Endothelial cell of umbilical vein (primary cell): ENCODE measurements at regions not wholly inside any gene's neighbourhood (a gene's known extent, or its start where the extent isn't known, plus 50 kb on each side); places are given as distances from the start of the nearest gene placed in this dataset.

Experiments
- BruUV-seq: library from RNA; stranded (reverse); fragments of 400-500 nt; replicated peaks from 2 replicates; lab custom pipeline; 2021; lab: Mats Ljungman, UMichigan
- CTCF ChIA-PET: fragments of 300-600, 350-600 bp; sonication (Branson Sonifier 250); formaldehyde crosslinking; loops from one replicate; lab custom pipeline; 2021; ENCODE audit warnings: antibody characterized with exemption, inconsistent platforms; lab: Charles Lee
- POLR2A ChIA-PET: fragments of 300-600, 350-600 bp; sonication (Branson Sonifier 250); formaldehyde crosslinking; loops from one replicate; lab custom pipeline; 2021; ENCODE audit warnings: antibody characterized with exemption, inconsistent platforms; lab: Charles Lee
- DNase-seq: peaks from one replicate; pipeline ENCODE4 v3.0.0-alpha.2; 2011; ENCODE audit warnings: low read depth, low spot score
- FAIRE-seq: peaks from 2 replicates; lab custom pipeline; 2011; peaks lifted over from hg19 to GRCh38; lab: Jason Lieb, UNC
- H2AFZ ChIP-seq: 2 replicates; pipeline ENCODE4 v1.6.0; 2012; ENCODE audit warnings: low read depth, low read length, control low read depth, inconsistent platforms
- H3K27ac ChIP-seq: 2 replicates; pipeline ENCODE4 v1.5.1; 2011; ENCODE audit warnings: low read depth, mild to moderate bottlenecking, control low read depth, low read length, moderate library complexity; ENCODE audit not compliant: insufficient read depth
- H3K27me3 ChIP-seq, 2 experiments: 2 replicates each; pipeline versions ENCODE4 v1.6.0 to v1.6.1; 2011; ENCODE audit warnings: low read length in 2 of 2, mixed read lengths in 1 of 2; ENCODE audit not compliant: control insufficient read depth in 2 of 2, insufficient read depth in 2 of 2
- H3K36me3 ChIP-seq, 2 experiments: 2 replicates in 1 of 2; 3 replicates in 1 of 2; pipeline ENCODE4 v1.5.1; 2011; ENCODE audit warnings: low read length in 2 of 2, mild to moderate bottlenecking in 1 of 2, moderate library complexity in 1 of 2; ENCODE audit not compliant: control insufficient read depth in 2 of 2, insufficient read depth in 2 of 2; ENCODE audit errors: extremely low read depth in 1 of 2
- H3K4me1 ChIP-seq: 3 replicates; pipeline ENCODE4 v1.5.1; 2011; ENCODE audit warnings: mild to moderate bottlenecking, low read length; ENCODE audit not compliant: control insufficient read depth, insufficient read depth; ENCODE audit errors: extremely low read depth
- H3K4me2 ChIP-seq: 2 replicates; pipeline ENCODE4 v1.6.1; 2011; ENCODE audit warnings: low read length, control low read depth, mixed read lengths; ENCODE audit not compliant: insufficient read depth
- H3K4me3 ChIP-seq, 3 experiments: fragments of 200-600 bp in 1 of 3; sonication (generic), shearing (Covaris generic) in 1 of 3; replicated peaks in 1 of 3; 2 replicates each; pipeline ENCODE4 v1.5.1; 2011 to 2016; ENCODE audit warnings: control low read depth in 3 of 3, low read length in 3 of 3, mild to moderate bottlenecking in 2 of 3, inconsistent platforms in 1 of 3, low read depth in 1 of 3, moderate library complexity in 1 of 3; ENCODE audit not compliant: insufficient read depth in 1 of 3
- H3K79me2 ChIP-seq: 2 replicates; pipeline ENCODE4 v1.6.0; 2012; ENCODE audit warnings: low read length, inconsistent platforms; ENCODE audit not compliant: control insufficient read depth, insufficient read depth
- H3K9ac ChIP-seq: replicated peaks from 2 replicates; pipeline ENCODE3; 2011; ENCODE audit warnings: low read length, control low read depth; ENCODE audit not compliant: insufficient read depth; ENCODE audit errors: extremely low read depth
- H3K9me1 ChIP-seq: replicated peaks from 3 replicates; pipeline ENCODE4 v1.6.0; 2011; ENCODE audit warnings: mild to moderate bottlenecking, low read length; ENCODE audit not compliant: control insufficient read depth, insufficient read depth; ENCODE audit errors: extremely low read depth
- H3K9me3 ChIP-seq: replicated peaks from 2 replicates; pipeline ENCODE4 v1.5.1; 2012; ENCODE audit warnings: low read length, inconsistent platforms; ENCODE audit not compliant: control insufficient read depth, insufficient read depth
- H4K20me1 ChIP-seq: replicated peaks from 2 replicates; pipeline ENCODE3; 2011; ENCODE audit warnings: mild to moderate bottlenecking, low read length; ENCODE audit not compliant: control insufficient read depth, insufficient read depth; ENCODE audit errors: extremely low read depth
- EZH2 ChIP-seq: IDR thresholded peaks from 2 replicates; pipeline ENCODE4 v1.6.1; 2012; ENCODE audit warnings: borderline replicate concordance, low read depth, mild to moderate bottlenecking, moderate library complexity, low read length, inconsistent platforms; ENCODE audit not compliant: severe bottlenecking
- FOS ChIP-seq: IDR thresholded peaks from 2 replicates; pipeline ENCODE4 v1.6.1; 2011; ENCODE audit warnings: mild to moderate bottlenecking, low read length, moderate library complexity, borderline replicate concordance; ENCODE audit not compliant: insufficient read depth
- GATA2 ChIP-seq: IDR thresholded peaks from 2 replicates; pipeline ENCODE4 v1.7.0; 2011; ENCODE audit warnings: low read depth, mild to moderate bottlenecking, moderate library complexity, mixed read lengths, low read length; ENCODE audit not compliant: insufficient read length, insufficient read depth
- JUN ChIP-seq: IDR thresholded peaks from 2 replicates; pipeline ENCODE4 v1.6.1; 2011; ENCODE audit warnings: borderline replicate concordance, low read depth; ENCODE audit not compliant: insufficient read length, insufficient read depth
- MYC ChIP-seq: IDR thresholded peaks from one replicate; pipeline ENCODE4 v1.6.1; 2011; ENCODE audit warnings: mild to moderate bottlenecking, low read depth, low read length
- POLR2A ChIP-seq: IDR thresholded peaks from 2 replicates; pipeline ENCODE4 v1.6.1; 2012; ENCODE audit warnings: low read depth, mild to moderate bottlenecking, control low read depth, low read length
- POLR2AphosphoS5 ChIP-seq: IDR thresholded peaks from 2 replicates; pipeline ENCODE4 v1.6.1; 2012; ENCODE audit warnings: low read depth, mild to moderate bottlenecking, control low read depth, low read length, moderate library complexity; ENCODE audit not compliant: insufficient read depth
- dilution Hi-C: fragments of 300-500 bp; cut with MboI; formaldehyde crosslinking; loops from one replicate; pipeline ENCODE4 v1.15.0; 2019; ENCODE audit warnings: low sequenced_read_pairs; ENCODE audit not compliant: extremely low pct_ligation_motif_present
- intact Hi-C: fragments of 100-400 bp; cut with micrococcal nuclease; formaldehyde crosslinking; loops from one replicate; pipeline ENCODE4 v1.10.0; 2022
- TF ChIP-seq, protein P1 (sequence below), 2 donors: IDR thresholded peaks; 1 replicate in 1 of 2; 2 replicates in 1 of 2; pipeline ENCODE4 v1.5.1; 2011; ENCODE audit warnings: low read length in 2 of 2, mild to moderate bottlenecking in 2 of 2, moderate library complexity in 2 of 2, control low read depth in 1 of 2, inconsistent platforms in 1 of 2, low read depth in 1 of 2; ENCODE audit not compliant: insufficient read depth in 1 of 2; ENCODE audit errors: extremely low read depth in 1 of 2
- TF ChIP-seq, protein P2 (sequence below): IDR thresholded peaks from 2 replicates; pipeline ENCODE4 v1.6.1; 2011; ENCODE audit not compliant: insufficient read depth, insufficient read length

DNA sequence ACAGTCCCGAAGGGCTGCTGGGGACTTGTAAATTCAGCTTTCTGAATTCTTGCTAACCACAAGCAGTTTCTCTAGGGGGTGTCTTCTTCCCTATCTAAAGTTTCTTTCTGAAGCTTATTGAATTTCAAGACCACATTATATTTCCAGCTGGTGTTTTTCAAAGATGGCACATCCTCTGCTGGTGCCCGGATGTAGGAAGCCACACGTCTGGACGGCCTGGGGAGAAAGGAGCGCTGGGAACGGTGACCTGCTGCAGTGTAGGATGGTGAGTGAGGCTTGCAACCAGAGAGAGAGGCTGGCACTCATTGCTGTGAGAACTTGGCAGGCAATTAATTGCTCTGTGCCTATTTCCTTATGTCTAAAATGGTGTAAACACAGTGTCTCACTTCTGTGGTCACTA, 776.4 kb downstream of the TYW1 start:
- CTCF ChIA-PET: no interaction called here
- no peak overlapping the region for H3K9ac ChIP-seq
- peaks cover 7% of the 10 kb centered on the region for H3K9me3 ChIP-seq
- dilution Hi-C loops (no loop called here), intact Hi-C loops (no loop called here)
- no peaks in the 10 kb centered on the region for H3K9me1 ChIP-seq
- no peaks in the 10 kb centered on the region for H3K79me2 ChIP-seq
- no peak overlapping the region for H3K27ac ChIP-seq
- H3K36me3 ChIP-seq: no peaks in the 10 kb centered on the region
- H3K4me3 ChIP-seq: no peak overlapping the region
- H3K4me1 ChIP-seq: no peaks in the 10 kb centered on the region
- no TSS peak for BruUV-seq
- no peak for FAIRE-seq
- H3K4me2 ChIP-seq: no peak overlapping the region
- TF ChIP-seq EZH2 (no peak), MYC (no peak), FOS (no peak), POLR2A (no peak), GATA2 (no peak), JUN (no peak), POLR2AphosphoS5 (no peak)
- TF ChIP-seq, protein P1, sequence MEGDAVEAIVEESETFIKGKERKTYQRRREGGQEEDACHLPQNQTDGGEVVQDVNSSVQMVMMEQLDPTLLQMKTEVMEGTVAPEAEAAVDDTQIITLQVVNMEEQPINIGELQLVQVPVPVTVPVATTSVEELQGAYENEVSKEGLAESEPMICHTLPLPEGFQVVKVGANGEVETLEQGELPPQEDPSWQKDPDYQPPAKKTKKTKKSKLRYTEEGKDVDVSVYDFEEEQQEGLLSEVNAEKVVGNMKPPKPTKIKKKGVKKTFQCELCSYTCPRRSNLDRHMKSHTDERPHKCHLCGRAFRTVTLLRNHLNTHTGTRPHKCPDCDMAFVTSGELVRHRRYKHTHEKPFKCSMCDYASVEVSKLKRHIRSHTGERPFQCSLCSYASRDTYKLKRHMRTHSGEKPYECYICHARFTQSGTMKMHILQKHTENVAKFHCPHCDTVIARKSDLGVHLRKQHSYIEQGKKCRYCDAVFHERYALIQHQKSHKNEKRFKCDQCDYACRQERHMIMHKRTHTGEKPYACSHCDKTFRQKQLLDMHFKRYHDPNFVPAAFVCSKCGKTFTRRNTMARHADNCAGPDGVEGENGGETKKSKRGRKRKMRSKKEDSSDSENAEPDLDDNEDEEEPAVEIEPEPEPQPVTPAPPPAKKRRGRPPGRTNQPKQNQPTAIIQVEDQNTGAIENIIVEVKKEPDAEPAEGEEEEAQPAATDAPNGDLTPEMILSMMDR (IDR thresholded peaks at IDR 0.05; ENCODE audit: extremely low read depth in 1 of 2, insufficient read depth in 1 of 2, low read depth in 1 of 2, low read length in 2 of 2): no peak
- TF ChIP-seq, protein P2, sequence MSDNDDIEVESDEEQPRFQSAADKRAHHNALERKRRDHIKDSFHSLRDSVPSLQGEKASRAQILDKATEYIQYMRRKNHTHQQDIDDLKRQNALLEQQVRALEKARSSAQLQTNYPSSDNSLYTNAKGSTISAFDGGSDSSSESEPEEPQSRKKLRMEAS: no peak
- POLR2A ChIA-PET: no interaction called here
- H4K20me1 ChIP-seq: no peaks in the 10 kb centered on the region
- no peak overlapping the region for H2AFZ ChIP-seq
- no peak for DNase-seq
- no peaks in the 10 kb centered on the region for H3K27me3 ChIP-seq
